GM19238 (cell line): ENCODE measurements at regions not wholly inside any gene's neighbourhood (a gene's known extent, or its start where the extent isn't known, plus 50 kb on each side); places are given as distances from the start of the nearest gene placed in this dataset.

Source experiments
- DNase-seq: peaks from one replicate; pipeline ENCODE4 v3.0.0; 2011; ENCODE audit warnings: low spot score; ENCODE audit not compliant: insufficient read length

- DNase-seq: no peak
Observed at GRCh38 chr2:129653246-129653645, 326.2 kb upstream of the RAB6C start.

- no peak for DNase-seq
Observed at GRCh38 chr2:129654331-129654730, 325.1 kb upstream of the RAB6C start.

GRCh38 chr2:129656081-129656598, 323.3 kb upstream of the RAB6C start:
- no peak for DNase-seq

GRCh38 chr2:129658430-129658829, 321.0 kb upstream of the RAB6C start:
- no peak for DNase-seq

GRCh38 chr2:129661935-129662334, 317.5 kb upstream of the RAB6C start:
- no peak for DNase-seq

- no peak for DNase-seq
Observed at GRCh38 chr2:129667577-129667976, 311.9 kb upstream of the RAB6C start.

- no peak for DNase-seq
Observed at GRCh38 chr2:129672521-129672920, 306.9 kb upstream of the RAB6C start.

GRCh38 chr2:129673234-129673633, 306.2 kb upstream of the RAB6C start:
- DNase-seq: no peak

GRCh38 chr2:129673847-129674711, 305.4 kb upstream of the RAB6C start:
- no peak for DNase-seq

- no peak for DNase-seq
Observed at GRCh38 chr2:129678751-129679150, 300.7 kb upstream of the RAB6C start.

- DNase-seq: no peak
Observed at GRCh38 chr2:129681788-129682187, 297.7 kb upstream of the RAB6C start.

- no peak for DNase-seq
Observed at GRCh38 chr2:129689653-129690448, 289.6 kb upstream of the RAB6C start.

- DNase-seq: no peak
Observed at GRCh38 chr2:129695496-129695895, 284.0 kb upstream of the RAB6C start.

- no peak for DNase-seq
Observed at GRCh38 chr2:129698593-129698992, 280.9 kb upstream of the RAB6C start.

- no peak for DNase-seq
Observed at GRCh38 chr2:129699781-129700573, 279.5 kb upstream of the RAB6C start.

- DNase-seq: no peak
Observed at GRCh38 chr2:129702416-129703176, 276.9 kb upstream of the RAB6C start.

GRCh38 chr2:129705085-129705484, 274.4 kb upstream of the RAB6C start:
- DNase-seq: no peak

GRCh38 chr2:129707800-129708199, 271.7 kb upstream of the RAB6C start:
- no peak for DNase-seq

GRCh38 chr2:129708221-129708967, 271.1 kb upstream of the RAB6C start:
- DNase-seq: no peak
